ENCODE measurements at regions not wholly inside any gene's neighbourhood (a gene's known extent, or its start where the extent isn't known, plus 50 kb on each side); places are given as distances from the start of the nearest gene placed in this dataset.

- TF ChIP-seq ZNF296 (CRISPR knock-in tag; conservative IDR thresholded peaks at IDR 0.05): no peak
- no peak for TF ChIP-seq ZMAT5 (CRISPR knock-in tag; IDR thresholded peaks at IDR 0.05; ENCODE audit: borderline replicate concordance, low read depth)
- TF ChIP-seq MNT (IDR thresholded peaks at IDR 0.05): no peak
- no peak for TF ChIP-seq ZNF510 (CRISPR knock-in tag; IDR thresholded peaks at IDR 0.05; ENCODE audit: low read depth)
- no peak for TF ChIP-seq XBP1 (CRISPR knock-in tag; IDR thresholded peaks at IDR 0.05)
- no peak for TF ChIP-seq ZNF136 (CRISPR knock-in tag; IDR thresholded peaks at IDR 0.05; ENCODE audit: low read depth)
- no peak for TF ChIP-seq ZMYM2 (CRISPR knock-in tag; IDR thresholded peaks at IDR 0.05)
- no peak for TF ChIP-seq AFF4 (CRISPR knock-in tag; IDR thresholded peaks at IDR 0.05)
- TF ChIP-seq RXRA (CRISPR knock-in tag; IDR thresholded peaks at IDR 0.05): no peak
- no peak for TF ChIP-seq KAT2B (IDR thresholded peaks at IDR 0.05; ENCODE audit: borderline replicate concordance, low read depth, low read length)
- no peak for TF ChIP-seq ZNF629 (CRISPR knock-in tag; conservative IDR thresholded peaks at IDR 0.05)
- TF ChIP-seq HNRNPL (IDR thresholded peaks at IDR 0.05; ENCODE audit: low read depth, low read length): no peak
- no peak for TF ChIP-seq GPN1 (CRISPR knock-in tag; IDR thresholded peaks at IDR 0.05; ENCODE audit: borderline replicate concordance)
- peak; percentile 32; the same call in 1 of the 2 replicates for TF ChIP-seq BCL6 (CRISPR knock-in tag; IDR thresholded peaks at IDR 0.05)
Measured at GRCh38 chr6:129774697-129775447, 64.9 kb upstream of the ARHGAP18 start (continued).

Data from HepG2 (cell line).